NCI-H2029 (cell line): ENCODE measurements at regions not wholly inside any gene's neighbourhood (a gene's known extent, or its start where the extent isn't known, plus 50 kb on each side); places are given as distances from the start of the nearest gene placed in this dataset.

ENCODE experiments used
- DNase-seq: peaks from one replicate; lab custom pipeline; 2025; lab: John Stamatoyannopoulos, UW

DNA sequence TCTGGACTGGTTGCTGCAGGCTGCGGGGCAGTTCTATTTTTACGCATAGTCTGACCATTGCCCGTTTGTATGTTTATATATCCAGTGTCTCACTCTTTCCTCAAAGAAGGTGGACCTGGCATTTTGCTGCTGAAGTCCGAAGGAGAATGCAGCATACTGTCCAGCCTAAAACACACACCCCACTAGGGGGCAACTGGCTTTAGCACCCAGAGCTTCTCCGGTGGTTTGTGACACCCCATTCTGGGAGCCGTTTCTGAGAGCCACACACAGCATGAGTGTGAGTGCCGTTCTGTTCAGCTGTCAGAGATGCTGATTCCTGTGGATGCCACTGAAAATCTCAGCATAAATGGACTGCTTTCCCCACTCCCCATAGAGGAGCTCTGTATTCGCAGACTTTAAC, 290.5 kb upstream of the TAS2R1 start:
- no peak for DNase-seq

DNA sequence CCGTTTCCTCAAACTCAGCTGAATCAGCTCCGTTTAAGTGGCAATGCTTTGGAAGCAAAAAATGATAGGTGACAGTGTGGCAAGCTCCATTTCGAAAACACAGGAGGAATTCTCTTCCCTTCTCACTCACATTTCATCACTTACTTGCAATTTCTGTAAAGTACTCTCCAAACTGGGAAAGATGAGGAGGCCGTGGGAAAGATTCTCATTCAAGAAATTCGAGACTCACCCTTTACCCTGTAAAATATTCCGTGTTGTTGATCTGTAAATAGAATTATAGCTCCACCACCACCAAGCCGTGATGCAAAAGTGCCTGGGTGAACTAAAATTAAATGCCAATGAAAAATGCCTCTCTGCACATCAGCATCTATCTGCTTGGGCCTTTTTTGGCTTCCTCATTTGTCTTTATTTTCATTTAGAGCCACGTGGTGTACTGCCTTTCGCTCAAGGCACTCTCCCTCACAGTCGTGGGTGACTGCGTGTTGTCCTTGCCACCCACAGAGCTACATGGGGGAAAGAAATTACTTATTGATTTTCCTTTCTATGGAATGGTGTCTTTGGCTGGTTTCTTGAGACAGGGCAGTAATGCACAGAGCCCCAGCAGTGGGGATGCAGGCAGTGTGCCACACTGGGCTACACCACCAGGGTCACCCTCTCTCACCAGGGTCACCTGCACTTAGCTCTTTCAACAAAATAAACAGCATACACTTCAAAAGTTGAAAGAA, 289.3 kb upstream of the TAS2R1 start:
- no peak for DNase-seq

DNA sequence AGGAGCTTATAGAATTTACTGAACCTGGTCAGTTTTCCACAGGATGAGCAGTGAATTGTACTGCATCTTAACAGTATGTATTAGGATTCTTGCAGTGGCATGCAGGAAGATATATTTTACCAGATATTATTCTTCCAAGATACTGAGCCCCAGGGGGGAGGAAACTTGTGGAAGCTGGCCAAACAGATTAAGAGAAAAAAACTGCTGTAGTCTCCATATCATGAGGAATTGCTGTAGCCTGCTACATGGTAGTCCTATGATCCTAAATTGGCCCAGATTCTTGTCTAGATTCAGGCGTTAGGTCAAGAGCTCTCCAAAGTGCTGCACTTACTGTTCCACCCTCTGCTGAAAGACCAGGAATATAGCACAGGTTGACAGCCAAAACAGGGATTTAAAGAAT, 275.5 kb upstream of the TAS2R1 start:
- no peak for DNase-seq

DNA sequence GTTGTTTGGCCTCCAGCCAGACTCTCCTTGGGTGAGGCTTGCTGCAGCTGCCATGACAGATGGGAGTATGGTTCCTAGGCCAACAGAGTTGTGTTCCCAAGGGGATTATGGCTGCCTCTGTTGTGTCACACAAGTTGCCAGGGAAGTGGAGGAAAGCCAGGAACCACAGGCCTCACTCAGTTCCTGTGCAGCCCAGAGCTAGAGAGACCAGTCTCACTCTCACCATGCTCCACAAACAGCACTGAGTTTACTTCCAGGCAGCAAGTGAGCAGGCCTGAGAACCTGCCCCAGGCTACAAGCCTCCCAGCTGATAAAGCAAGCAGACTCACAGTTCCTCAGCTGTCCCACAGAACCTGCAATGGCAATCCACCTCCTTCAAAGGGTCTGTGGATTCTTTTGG, 273.6 kb upstream of the TAS2R1 start:
- DNase-seq = peak; percentile 67

DNA sequence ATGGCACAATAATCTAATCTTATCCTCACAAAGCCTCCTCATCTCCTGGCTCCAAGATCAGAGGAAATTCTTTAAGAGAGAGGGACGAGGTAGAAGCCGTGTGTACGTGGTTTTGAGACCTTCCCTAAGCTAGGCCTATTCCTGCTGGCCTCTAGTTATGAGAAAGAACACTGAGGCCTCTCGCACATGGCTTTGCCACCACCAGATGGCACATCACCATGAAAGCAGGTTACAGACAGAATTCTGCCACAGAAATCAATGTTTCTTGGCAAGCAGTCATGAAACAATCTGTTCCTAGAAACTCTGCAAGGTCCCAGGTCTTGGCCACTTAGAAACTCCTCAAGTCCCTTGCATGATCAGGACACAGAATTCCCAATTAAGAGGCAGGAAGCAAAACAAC, 268.2 kb upstream of the TAS2R1 start:
- peak; percentile 17 for DNase-seq

DNA sequence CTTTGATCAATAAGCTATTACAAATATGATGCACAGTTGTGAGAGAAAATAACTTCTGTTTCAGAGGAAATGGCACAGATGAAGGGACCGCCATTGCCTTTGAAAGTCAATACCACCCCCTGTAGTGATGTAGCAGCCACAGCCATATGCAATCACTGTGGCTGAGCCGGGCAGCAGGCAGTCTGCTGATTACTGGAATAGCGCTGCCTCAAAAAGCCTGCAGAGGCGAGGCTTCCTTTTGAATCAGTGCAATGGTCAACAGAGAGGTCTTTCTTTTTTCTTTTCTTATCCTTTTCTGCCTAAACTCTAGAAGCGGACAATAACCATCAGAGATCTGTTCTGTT, 265.1 kb upstream of the TAS2R1 start:
- DNase-seq = no peak

DNA sequence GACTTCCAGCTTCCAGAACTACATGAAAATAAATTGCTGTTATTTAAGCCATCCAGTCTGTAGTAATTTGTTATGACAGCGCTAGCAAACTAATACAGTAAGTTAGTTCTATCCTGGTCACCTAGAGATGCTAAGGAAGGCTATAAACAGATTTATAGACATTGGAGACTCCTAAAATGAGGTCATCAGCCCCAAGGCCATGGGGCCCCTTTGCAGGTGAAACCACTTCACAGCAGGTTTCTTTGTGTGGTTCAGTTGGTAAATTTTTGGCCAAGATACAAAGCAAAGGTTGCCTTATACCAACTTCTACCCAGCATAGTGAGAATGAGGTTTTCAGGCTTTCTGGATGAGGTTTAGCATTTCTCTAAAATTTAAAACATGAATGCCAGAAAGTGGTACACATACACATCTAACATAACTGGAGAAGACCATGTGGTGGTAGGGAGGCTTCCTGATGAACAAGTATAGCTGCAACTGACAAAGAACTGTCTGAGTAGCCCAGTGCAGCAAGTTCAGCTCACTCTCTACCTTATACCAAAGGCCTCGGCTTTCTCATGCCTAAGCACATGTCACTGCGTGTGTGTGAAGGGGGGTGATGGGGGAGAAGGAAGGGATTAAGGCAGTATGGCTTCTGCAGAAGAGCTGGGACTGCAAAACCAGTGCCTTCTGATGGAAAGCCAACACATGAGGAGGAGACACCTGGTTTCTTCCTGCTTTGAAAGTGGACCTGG, 264.6 kb upstream of the TAS2R1 start:
- DNase-seq = no peak

DNA sequence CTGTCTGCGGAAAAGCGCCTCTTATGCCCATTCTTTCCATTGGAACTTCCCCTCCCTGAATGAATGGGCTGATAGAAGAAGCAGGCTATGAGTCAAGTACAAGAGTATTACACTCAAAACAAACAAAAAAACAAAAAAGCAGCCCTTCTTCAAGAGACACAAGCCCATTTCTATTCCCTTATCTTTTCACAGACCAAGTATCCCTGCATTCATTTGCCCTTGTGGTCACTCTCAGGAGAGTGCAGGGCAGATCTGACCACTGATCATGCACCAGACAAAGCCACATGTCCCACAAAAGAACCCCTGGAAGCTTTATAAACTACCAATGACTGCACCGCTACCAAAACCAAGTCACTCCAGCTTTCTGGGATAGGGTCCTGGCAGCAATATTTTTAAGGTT, 262.5 kb upstream of the TAS2R1 start:
- DNase-seq = no peak

DNA sequence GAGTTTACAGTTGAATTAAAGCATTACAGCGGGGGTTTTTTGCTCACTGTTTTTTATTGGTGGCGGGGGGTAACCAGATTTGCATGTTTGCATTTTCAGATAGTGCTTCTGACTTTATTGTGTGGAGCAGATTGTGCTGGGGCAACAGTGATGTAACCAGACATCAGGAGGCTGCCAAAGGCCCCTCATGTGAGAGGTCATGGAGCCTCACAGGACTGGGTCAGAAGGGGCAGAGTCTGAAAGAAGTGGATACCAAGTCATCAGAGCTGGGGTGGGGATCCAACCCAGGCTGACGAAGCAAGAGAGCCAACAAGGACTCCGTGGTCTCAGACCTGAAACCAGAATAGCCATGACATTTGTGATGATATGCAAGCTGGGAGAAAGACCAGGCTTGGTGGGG, 259.4 kb upstream of the TAS2R1 start:
- DNase-seq = no peak

DNA sequence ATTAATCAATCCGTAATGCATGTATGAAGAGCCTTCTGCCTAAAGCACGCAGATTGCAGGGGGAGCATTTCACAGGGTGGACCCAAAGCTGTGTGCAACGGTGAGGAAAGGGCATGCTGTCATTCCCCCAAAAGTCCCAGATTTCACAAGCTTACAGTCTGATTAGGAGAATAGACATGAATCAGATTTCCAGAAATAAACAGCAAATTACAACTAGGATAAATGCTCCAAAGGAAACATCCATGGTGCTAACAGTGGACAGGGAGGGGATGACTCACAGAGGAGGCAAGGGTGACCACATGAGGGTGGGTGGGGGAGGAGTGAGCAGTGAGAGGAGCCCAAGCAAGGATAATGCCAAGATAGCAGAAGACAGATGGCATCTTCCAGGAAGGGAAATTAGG, 258.4 kb upstream of the TAS2R1 start:
- DNase-seq = no peak

DNA sequence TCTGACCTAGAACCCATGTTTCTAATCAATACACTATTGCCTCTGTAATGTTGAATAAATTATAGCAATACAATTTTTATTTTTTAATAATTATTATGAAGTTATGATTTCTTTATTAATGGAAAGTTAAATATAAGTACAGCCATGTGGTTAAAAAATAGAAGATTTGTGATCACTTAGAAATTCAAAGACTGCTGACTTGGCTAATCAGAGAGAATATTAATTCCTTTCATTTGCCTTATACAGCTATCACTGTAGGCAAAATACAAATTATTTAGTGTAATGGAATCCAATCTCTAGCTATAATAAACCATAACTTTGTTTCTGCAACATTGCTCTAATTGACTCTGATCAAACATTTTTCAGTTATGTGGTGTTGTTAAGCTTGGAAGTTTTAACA, 255.0 kb upstream of the TAS2R1 start:
- DNase-seq = no peak

DNA sequence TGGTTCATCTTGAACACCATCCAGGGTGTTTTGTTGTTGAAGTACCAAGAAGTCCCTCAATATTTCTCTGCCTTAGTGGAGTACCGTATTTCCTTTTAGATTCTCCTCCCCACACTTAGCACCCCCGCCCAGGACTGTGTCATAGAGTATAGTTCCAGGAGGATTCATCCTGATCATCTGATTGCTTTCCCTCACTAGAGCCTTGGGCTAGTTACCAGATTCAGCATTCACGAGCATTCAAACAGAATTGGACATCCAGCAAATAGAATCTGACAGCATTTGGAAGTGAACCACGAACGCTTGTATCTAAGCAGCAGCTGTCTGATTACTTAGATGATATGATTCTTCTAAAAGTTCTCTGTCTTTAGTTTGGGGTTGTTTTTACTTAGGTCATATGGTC, 248.1 kb upstream of the TAS2R1 start:
- no peak for DNase-seq

DNA sequence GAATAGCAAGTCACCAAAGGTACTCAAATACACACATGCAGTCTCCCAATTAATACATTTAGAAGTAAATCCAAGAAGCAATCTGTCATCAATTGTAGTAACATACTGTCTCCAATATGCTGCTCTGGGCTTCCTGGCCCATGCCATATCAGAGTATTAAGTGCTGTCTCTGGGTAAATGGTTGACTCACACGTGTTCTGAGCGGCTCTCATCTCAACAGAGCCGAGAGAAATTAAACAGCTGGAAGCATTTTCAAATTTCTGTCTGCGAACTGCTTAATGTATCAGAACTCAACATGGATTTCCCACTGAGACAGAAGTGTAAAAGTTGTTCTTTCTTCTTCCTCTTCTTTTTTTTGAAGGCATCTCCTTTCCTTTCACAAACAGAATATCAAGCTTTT, 247.3 kb upstream of the TAS2R1 start:
- no peak for DNase-seq

DNA sequence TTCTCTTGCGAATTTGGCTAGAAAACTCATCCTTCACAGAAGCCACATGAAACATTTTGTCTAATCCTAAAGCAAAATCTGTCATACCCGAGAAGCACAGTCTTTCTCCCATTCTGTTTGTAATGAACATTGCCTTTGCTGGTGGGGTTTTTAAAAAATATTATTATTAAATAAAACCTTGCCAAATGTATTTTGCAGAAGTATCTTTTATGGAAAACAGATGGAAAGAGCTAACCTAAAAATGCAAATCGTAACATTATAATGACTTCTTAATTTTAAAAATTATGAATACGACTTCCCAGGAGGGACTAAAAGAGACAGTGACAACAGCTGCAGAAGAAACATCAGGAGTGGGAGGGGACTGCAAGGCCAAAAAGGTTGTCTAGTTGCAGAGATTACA, 246.3 kb upstream of the TAS2R1 start:
- DNase-seq = no peak

DNA sequence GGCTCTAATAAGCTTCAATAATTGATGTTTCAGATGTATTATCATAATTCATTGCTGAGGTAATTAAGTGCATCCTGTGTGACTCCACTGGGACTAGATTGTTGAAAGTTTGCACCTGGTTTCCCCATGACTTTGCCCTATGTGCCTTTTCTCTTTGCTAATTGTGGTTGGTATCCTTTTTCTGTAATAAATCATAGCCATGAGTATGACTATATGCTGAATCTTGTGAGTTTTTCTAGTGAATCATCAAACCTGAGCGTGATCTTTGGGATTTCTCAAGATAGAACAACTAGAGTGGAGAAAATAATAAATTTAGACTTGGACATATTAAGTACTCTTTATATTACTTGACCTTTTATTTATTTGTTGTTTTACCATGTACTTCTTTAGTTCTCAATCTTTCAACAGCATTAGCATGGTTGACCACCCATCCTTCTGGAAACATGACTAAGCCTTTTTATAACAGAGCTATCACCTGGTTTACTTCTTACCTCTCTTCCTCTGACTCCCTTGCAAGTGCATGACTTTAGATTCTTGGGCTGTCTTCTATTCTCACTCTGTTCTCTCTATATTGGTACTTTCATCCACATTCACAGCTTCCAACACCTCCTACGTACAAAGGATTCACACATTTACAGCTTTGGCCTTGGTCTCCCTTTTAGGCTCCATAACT, 239.6 kb upstream of the TAS2R1 start:
- DNase-seq = no peak

DNA sequence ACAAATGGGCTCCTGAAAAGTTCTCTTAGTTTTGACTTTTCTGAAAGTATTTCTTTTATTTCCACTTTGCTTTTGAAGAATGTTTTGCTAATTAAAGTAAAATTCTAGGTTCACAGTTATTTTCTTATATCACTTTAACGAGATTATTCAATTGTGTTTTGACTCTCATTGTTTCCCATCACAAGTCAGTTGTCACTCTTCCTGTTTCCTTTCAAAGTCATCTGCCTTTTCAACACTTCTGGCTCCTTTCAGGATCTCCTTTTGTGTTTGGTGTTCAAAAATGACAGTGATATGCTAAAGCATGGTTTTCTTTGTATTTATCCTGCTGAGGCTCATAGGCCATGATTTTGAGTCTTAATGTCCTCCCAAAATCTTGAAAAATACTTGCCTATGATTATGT, 235.4 kb upstream of the TAS2R1 start:
- no peak for DNase-seq

DNA sequence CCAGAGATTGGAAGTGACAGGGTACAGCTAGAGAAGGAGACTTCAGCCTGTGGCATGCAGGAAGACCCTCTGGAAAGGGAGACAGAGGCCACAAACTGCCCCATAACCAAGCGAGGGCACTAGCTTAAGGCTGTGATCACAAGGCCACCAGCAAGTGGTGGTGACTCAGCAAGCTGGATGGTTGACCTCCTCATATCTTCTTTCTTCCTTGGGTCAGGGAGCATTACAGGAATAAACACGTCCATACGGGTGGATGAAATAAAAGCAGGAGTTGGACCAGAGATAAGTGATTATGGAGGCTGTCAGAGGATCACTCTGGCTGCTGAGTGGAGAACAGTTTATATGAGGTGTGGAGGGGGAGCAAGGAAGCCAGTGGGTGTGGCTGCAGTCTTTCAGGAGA, 234.6 kb upstream of the TAS2R1 start:
- DNase-seq = no peak

DNA sequence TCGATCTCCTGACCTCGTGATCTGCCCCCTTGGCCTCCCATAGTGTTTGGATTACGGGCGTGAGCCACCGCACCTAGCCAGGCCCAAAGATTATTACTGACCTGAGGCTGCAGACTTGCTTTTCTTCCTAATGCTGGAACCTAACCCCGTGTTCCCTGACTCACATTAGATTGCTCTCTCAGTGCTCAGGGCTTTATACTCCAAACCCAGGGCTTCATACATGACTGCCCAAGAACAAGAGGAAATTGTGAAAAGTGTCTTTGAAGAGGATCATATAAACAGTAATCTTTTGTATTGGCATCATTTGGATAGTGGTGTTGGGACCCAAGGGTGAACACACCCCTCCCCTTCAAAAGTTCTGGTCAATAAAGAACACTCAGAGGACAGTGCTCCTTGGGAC, 233.3 kb upstream of the TAS2R1 start:
- no peak for DNase-seq

DNA sequence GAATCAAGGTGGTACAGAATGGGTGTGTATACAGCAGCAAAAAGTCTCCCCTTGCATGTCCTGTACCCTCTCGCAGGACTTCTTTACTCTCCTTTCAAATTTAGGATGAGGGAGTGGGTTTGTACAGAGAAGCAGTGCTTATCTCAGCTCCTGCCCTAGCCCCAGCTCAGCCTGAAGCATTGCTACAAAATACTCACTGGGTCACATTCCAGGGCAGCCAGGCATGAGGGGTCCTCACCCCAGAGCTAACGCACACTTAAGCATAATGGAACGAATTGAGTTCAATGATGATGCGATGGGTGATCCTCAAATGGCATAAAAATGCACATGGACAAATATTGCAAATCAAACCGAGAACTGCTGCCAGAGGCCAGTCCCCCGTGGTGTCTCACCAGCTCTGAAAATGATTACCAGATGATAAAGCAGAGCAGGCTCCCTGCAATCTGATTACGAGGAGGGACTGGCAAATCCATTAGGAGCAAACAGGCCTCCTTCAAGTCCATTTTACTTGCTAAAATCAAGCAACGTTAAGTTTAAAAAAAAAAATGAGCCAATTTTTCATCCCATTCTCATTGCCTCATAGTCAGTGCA, 231.6 kb upstream of the TAS2R1 start:
- DNase-seq = no peak

DNA sequence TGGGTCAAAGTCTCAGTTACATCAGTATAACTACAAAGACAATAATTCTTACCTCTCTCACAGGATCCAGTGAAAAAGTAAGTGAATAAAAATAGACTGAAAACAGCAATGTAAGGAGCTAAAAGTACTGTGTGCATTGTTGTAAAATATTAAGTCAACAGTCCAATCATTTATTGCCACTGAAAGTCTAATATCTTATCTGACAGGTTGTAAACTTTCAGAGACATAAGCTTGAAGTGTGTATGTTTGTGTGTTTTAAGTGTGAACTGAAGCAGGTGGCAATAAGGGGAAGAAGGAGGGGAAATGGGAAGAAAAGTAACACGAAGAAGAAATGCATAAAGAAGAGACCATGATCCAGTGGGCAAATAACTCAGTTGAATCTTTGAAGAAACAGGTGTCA, 229.7 kb upstream of the TAS2R1 start:
- no peak for DNase-seq

DNA sequence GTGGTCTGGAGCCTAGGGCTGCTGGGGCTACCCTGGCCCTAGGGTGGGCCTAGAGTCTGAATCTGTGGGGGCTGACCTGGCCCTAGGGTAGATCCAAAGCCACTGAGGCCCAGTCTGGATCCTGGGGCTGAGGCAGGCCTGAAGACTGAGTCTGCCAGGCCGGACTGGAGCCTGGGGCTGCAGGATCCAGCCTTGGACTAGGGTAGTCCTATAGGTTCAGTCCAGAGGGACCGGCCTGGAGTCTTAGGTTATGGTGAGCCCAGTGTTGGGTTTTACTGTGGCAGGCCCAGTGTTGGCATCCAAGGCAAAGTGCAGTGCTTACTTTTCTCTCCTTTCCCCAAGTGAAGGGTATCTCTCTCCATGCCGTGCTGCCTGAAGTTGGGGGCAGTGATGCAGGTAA, 227.9 kb upstream of the TAS2R1 start:
- DNase-seq = no peak

DNA sequence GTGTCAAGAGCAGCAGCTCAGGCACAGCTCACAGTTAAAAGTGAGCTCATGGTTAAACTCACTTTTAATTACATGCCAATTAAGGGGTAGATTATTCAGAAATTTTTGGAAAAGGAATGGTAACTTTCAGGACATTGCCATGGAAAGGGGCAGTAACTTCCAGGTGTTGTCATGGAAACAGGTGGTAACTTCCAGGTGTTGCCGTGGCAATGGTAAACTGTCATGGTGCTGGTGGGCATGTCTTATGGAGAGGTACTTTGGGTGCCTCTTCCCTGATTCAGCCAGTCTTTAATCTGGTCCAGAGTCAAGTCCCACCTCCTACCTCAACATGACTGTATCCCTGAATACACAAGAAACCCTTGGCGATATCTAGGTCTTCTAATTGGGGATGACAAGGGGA, 223.2 kb upstream of the TAS2R1 start:
- no peak for DNase-seq

DNA sequence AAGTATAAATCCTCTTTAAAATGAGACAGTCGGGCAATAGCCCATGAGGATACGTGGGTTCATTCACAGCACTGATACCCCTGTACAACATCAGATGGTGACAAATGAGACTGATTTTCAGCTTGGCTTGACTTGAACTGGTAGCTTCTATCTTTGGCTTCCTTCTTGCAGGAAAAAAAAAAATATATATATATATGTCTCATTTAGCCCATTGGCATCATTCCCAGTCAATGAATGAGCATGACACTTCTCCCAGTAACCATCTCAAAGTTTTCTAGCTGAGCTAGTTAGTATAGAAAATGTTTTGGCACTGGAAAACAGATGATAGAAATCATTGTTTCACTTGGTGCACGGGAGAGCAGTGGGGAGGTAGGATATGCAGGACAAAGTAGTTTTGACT, 222.5 kb upstream of the TAS2R1 start:
- DNase-seq = no peak
